Brain microvascular endothelial cell (primary cell): ENCODE measurements at regions not wholly inside any gene's neighbourhood (a gene's known extent, or its start where the extent isn't known, plus 50 kb on each side); places are given as distances from the start of the nearest gene placed in this dataset.

ENCODE experiments used
- DNase-seq: peaks from one replicate; pipeline ENCODE4 v3.0.0-alpha.2; 2020
- H3K27ac ChIP-seq: fragments of 250-450 bp; sonication (Bioruptor Pico); 2 replicates; pipeline ENCODE4 v1.5.1; 2020; ENCODE audit warnings: mild to moderate bottlenecking, moderate library complexity
- H3K27me3 ChIP-seq: fragments of 250-450 bp; sonication (Bioruptor Pico); replicated peaks from 2 replicates; pipeline ENCODE4 v1.5.1; 2020; ENCODE audit warnings: mild to moderate bottlenecking
- H3K36me3 ChIP-seq: fragments of 250-450 bp; sonication (Bioruptor Pico); replicated peaks from 2 replicates; pipeline ENCODE4 v1.5.1; 2020; ENCODE audit warnings: mild to moderate bottlenecking
- H3K4me3 ChIP-seq: 2 replicates; pipeline ENCODE4 v1.5.1; 2011; ENCODE audit warnings: low read depth, mild to moderate bottlenecking, control low read depth, low read length, moderate library complexity
- CTCF ChIP-seq: IDR thresholded peaks from 2 replicates; pipeline ENCODE4 v1.5.1; 2011; ENCODE audit warnings: low read depth, mild to moderate bottlenecking, moderate library complexity, low read length, control low read depth, inconsistent platforms; ENCODE audit errors: missing control alignments
- in situ Hi-C: cut with HindIII; loops from 2 replicates; pipeline ENCODE4 v1.10.0; 2017; ENCODE audit warnings: low sequenced_read_pairs, low pct_ligation_motif_present

GRCh38 chr14:104360501-104360900 is 219.1 kb upstream of the C14orf180 start:
- no peak overlapping the region for H3K4me3 ChIP-seq
- H3K36me3 ChIP-seq, result no peaks in the 10 kb centered on the region
- in situ Hi-C loops, result no loop called here
- H3K27ac ChIP-seq, result no peak overlapping the region
- DNase-seq, result no peak
- TF ChIP-seq CTCF, result no peak
- H3K27me3 ChIP-seq, result no peaks in the 10 kb centered on the region

GRCh38 chr14:104361101-104361591 is 218.4 kb upstream of the C14orf180 start:
- no peak for DNase-seq
- H3K36me3 ChIP-seq, result no peaks in the 10 kb centered on the region
- in situ Hi-C loops, result no loop called here
- TF ChIP-seq CTCF, result no peak
- H3K4me3 ChIP-seq, result no peak overlapping the region
- no peaks in the 10 kb centered on the region for H3K27me3 ChIP-seq
- no peak overlapping the region for H3K27ac ChIP-seq

GRCh38 chr14:104361921-104362681 is 217.5 kb upstream of the C14orf180 start:
- Histone ChIP-seq H3K27ac (no peak overlapping the region), H3K36me3 (no peaks in the 10 kb centered on the region), H3K27me3 (no peaks in the 10 kb centered on the region), H3K4me3 (no peak overlapping the region)
- DNase-seq, result no peak
- in situ Hi-C loops, result no loop called here
- TF ChIP-seq CTCF, result no peak

- TF ChIP-seq CTCF, result no peak
- no peaks in the 10 kb centered on the region for H3K27me3 ChIP-seq
- H3K4me3 ChIP-seq, result no peak overlapping the region
- no peaks in the 10 kb centered on the region for H3K36me3 ChIP-seq
- in situ Hi-C loops, result no loop called here
- no peak overlapping the region for H3K27ac ChIP-seq
- DNase-seq, result no peak
Observed at GRCh38 chr14:104362761-104363605, 216.6 kb upstream of the C14orf180 start.

- H3K27ac ChIP-seq, result no peak overlapping the region
- H3K36me3 ChIP-seq, result no peaks in the 10 kb centered on the region
- TF ChIP-seq CTCF, result no peak
- in situ Hi-C loops, result no loop called here
- H3K27me3 ChIP-seq, result no peaks in the 10 kb centered on the region
- no peak for DNase-seq
- no peak overlapping the region for H3K4me3 ChIP-seq
Observed at GRCh38 chr14:104363891-104364760, 215.4 kb upstream of the C14orf180 start.
